ENCODE measurements at regions not wholly inside any gene's neighbourhood (a gene's known extent, or its start where the extent isn't known, plus 50 kb on each side); places are given as distances from the start of the nearest gene placed in this dataset.

- no peak for DNase-seq
- Mint-ChIP-seq H3K36me3 (ENCODE audit: insufficient read depth, unreplicated experiment) (no peaks in the 10 kb centered on the region), H3K4me1 (ENCODE audit: low read depth, unreplicated experiment) (no peaks in the 10 kb centered on the region), H3K27ac (ENCODE audit: unreplicated experiment) (no peak overlapping the region), H3K4me3 (ENCODE audit: low read depth, unreplicated experiment) (no peak overlapping the region), H3K9me3 (ENCODE audit: low read depth, unreplicated experiment) (no peaks in the 10 kb centered on the region), H3K27me3 (ENCODE audit: unreplicated experiment) (peaks cover 37% of the 10 kb centered on the region)
- TF ChIP-seq, protein P1, sequence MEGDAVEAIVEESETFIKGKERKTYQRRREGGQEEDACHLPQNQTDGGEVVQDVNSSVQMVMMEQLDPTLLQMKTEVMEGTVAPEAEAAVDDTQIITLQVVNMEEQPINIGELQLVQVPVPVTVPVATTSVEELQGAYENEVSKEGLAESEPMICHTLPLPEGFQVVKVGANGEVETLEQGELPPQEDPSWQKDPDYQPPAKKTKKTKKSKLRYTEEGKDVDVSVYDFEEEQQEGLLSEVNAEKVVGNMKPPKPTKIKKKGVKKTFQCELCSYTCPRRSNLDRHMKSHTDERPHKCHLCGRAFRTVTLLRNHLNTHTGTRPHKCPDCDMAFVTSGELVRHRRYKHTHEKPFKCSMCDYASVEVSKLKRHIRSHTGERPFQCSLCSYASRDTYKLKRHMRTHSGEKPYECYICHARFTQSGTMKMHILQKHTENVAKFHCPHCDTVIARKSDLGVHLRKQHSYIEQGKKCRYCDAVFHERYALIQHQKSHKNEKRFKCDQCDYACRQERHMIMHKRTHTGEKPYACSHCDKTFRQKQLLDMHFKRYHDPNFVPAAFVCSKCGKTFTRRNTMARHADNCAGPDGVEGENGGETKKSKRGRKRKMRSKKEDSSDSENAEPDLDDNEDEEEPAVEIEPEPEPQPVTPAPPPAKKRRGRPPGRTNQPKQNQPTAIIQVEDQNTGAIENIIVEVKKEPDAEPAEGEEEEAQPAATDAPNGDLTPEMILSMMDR (IDR thresholded peaks at IDR 0.05; ENCODE audit: unreplicated experiment): no peak
- intact Hi-C loops (cut with micrococcal nuclease; ENCODE audit: unreplicated experiment): no loop called here
- BruUV-seq (replicated peaks): no TSS peak
- CTCF ChIA-PET: no interaction called here
Measured at GRCh38 chr7:156140447-156140846, 328.2 kb upstream of the SHH start.

GRCh38 chr7:156139633-156140032, 327.4 kb upstream of the SHH start:
- Mint-ChIP-seq H3K27ac (ENCODE audit: unreplicated experiment) (no peak overlapping the region), H3K36me3 (ENCODE audit: insufficient read depth, unreplicated experiment) (no peaks in the 10 kb centered on the region), H3K27me3 (ENCODE audit: unreplicated experiment) (peaks cover 41% of the 10 kb centered on the region), H3K4me3 (ENCODE audit: low read depth, unreplicated experiment) (no peak overlapping the region), H3K4me1 (ENCODE audit: low read depth, unreplicated experiment) (no peaks in the 10 kb centered on the region), H3K9me3 (ENCODE audit: low read depth, unreplicated experiment) (no peaks in the 10 kb centered on the region)
- no TSS peak for BruUV-seq (replicated peaks)
- CTCF ChIA-PET: no interaction called here
- intact Hi-C loops (cut with micrococcal nuclease; ENCODE audit: unreplicated experiment): no loop called here
- no peak for DNase-seq
- TF ChIP-seq, protein P1 (IDR thresholded peaks at IDR 0.05; ENCODE audit: unreplicated experiment): no peak

DNA sequence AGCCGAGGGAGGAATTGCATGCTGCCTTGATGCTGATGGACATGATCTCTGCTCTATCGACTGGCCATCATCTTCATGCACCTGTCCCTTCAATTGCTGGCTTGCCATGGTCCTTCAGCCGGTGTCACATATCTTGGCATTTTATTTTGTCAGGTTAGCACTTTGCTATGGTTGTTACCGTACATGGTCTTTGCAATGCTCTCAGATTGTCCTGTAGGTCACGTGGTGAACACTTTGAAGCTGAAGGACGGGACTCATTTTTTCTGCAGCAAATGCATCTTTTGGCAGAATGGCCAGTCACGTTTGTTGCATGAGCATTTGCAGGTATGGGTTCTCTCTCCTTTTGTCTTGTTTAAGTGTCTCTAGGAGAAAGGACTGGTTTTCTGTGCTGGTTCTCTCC, 326.8 kb upstream of the SHH start:
- BruUV-seq (replicated peaks): no TSS peak
- CTCF ChIA-PET: no interaction called here

DNA sequence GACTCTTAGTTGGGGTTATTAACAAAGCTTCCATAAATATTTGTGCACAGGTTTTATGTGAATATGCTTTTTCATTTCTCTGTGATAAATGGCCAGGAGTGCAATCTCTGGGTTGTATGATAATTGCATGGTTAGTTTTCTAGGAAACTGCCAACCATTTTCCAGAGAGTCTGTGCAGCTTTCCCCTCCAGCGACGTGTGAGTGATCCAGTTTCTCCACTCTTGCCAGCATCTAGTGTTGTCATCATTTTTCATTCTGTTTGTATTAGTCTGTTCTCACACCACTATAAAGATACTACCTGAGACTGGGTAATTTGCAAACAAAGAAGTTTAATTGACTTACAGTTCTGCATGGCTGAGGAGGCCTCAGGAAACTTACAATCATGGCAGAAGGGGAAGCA, 319.6 kb upstream of the SHH start:
- Mint-ChIP-seq H3K36me3 (ENCODE audit: insufficient read depth, unreplicated experiment) (no peaks in the 10 kb centered on the region), H3K4me1 (ENCODE audit: low read depth, unreplicated experiment) (no peaks in the 10 kb centered on the region), H3K27ac (ENCODE audit: unreplicated experiment) (no peak overlapping the region), H3K4me3 (ENCODE audit: low read depth, unreplicated experiment) (no peak overlapping the region), H3K27me3 (ENCODE audit: unreplicated experiment) (peaks cover 54% of the 10 kb centered on the region), H3K9me3 (ENCODE audit: low read depth, unreplicated experiment) (peaks cover 3% of the 10 kb centered on the region)
- CTCF ChIA-PET: no interaction called here
- intact Hi-C loops (cut with micrococcal nuclease; ENCODE audit: unreplicated experiment): no loop called here
- BruUV-seq (replicated peaks): no TSS peak
- TF ChIP-seq, protein P1 (IDR thresholded peaks at IDR 0.05; ENCODE audit: unreplicated experiment): no peak
- no peak for DNase-seq

More for the DNA sequence above, 326.8 kb upstream of the SHH start:
- Mint-ChIP-seq H3K27ac (ENCODE audit: unreplicated experiment) (no peak overlapping the region), H3K36me3 (ENCODE audit: insufficient read depth, unreplicated experiment) (no peaks in the 10 kb centered on the region), H3K4me3 (ENCODE audit: low read depth, unreplicated experiment) (no peak overlapping the region), H3K4me1 (ENCODE audit: low read depth, unreplicated experiment) (no peaks in the 10 kb centered on the region), H3K27me3 (ENCODE audit: unreplicated experiment) (peaks cover 41% of the 10 kb centered on the region), H3K9me3 (ENCODE audit: low read depth, unreplicated experiment) (no peaks in the 10 kb centered on the region)
- DNase-seq: no peak
- intact Hi-C loops (cut with micrococcal nuclease; ENCODE audit: unreplicated experiment): no loop called here
- TF ChIP-seq, protein P1 (IDR thresholded peaks at IDR 0.05; ENCODE audit: unreplicated experiment): no peak
